Vagina (tissue), 2 donors: ENCODE measurements at regions not wholly inside any gene's neighbourhood (a gene's known extent, or its start where the extent isn't known, plus 50 kb on each side); places are given as distances from the start of the nearest gene placed in this dataset.

ENCODE experiments used
- POLR2A ChIP-seq, 2 donors: fragments of 450-650 bp; IDR thresholded peaks; one replicate each; pipeline ENCODE4 v1.6.1; 2017; ENCODE audit warnings: antibody characterized with exemption in 2 of 2, mild to moderate bottlenecking in 2 of 2, moderate library complexity in 2 of 2
- POLR2AphosphoS5 ChIP-seq, 2 donors: sonication (generic); formaldehyde crosslinking; IDR thresholded peaks; one replicate each; pipeline ENCODE4 v1.9.0; 2017; ENCODE audit warnings: antibody characterized with exemption in 2 of 2, mild to moderate bottlenecking in 2 of 2, low read depth in 1 of 2; ENCODE audit not compliant: insufficient read depth in 1 of 2
- TF ChIP-seq, protein P1 (sequence below), 3 experiments: fragments of 450-650 bp in 2 of 3; fragments of 200-600 bp in 1 of 3; sonication (generic) in 1 of 3; IDR thresholded peaks; one replicate each; pipeline ENCODE4 v1.5.1; 2017 to 2019; ENCODE audit warnings: antibody characterized with exemption in 3 of 3, mild to moderate bottlenecking in 2 of 3, moderate library complexity in 2 of 3

DNA sequence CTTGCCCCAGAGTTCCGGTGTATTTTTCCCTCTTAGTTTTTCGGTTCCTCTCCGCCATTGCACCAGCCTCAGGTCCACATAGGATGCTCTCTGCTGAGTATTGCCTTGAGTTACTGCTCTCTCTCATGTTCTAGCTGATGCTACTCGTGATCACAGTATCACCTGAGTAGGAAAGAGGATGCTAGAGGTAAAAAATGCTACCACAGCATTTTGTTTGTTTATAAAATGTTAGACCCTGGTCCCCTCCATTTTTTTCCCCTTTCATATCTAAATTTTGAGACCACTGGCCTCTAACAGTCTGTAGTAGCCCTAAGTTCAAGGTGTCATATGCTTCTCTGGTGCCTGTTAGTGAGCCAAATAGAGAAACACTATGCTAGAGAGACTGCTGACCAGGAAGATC lies 175.5 kb downstream of the OR2B2 start:
- TF ChIP-seq, protein P1, sequence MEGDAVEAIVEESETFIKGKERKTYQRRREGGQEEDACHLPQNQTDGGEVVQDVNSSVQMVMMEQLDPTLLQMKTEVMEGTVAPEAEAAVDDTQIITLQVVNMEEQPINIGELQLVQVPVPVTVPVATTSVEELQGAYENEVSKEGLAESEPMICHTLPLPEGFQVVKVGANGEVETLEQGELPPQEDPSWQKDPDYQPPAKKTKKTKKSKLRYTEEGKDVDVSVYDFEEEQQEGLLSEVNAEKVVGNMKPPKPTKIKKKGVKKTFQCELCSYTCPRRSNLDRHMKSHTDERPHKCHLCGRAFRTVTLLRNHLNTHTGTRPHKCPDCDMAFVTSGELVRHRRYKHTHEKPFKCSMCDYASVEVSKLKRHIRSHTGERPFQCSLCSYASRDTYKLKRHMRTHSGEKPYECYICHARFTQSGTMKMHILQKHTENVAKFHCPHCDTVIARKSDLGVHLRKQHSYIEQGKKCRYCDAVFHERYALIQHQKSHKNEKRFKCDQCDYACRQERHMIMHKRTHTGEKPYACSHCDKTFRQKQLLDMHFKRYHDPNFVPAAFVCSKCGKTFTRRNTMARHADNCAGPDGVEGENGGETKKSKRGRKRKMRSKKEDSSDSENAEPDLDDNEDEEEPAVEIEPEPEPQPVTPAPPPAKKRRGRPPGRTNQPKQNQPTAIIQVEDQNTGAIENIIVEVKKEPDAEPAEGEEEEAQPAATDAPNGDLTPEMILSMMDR (IDR thresholded peaks at IDR 0.05), result no peak
- TF ChIP-seq POLR2A (IDR thresholded peaks at IDR 0.05) (no peak), POLR2AphosphoS5 (IDR thresholded peaks at IDR 0.05; ENCODE audit: insufficient read depth in 1 of 2, low read depth in 1 of 2) (no peak)
